ENCODE measurements at regions not wholly inside any gene's neighbourhood (a gene's known extent, or its start where the extent isn't known, plus 50 kb on each side); places are given as distances from the start of the nearest gene placed in this dataset.

DNA sequence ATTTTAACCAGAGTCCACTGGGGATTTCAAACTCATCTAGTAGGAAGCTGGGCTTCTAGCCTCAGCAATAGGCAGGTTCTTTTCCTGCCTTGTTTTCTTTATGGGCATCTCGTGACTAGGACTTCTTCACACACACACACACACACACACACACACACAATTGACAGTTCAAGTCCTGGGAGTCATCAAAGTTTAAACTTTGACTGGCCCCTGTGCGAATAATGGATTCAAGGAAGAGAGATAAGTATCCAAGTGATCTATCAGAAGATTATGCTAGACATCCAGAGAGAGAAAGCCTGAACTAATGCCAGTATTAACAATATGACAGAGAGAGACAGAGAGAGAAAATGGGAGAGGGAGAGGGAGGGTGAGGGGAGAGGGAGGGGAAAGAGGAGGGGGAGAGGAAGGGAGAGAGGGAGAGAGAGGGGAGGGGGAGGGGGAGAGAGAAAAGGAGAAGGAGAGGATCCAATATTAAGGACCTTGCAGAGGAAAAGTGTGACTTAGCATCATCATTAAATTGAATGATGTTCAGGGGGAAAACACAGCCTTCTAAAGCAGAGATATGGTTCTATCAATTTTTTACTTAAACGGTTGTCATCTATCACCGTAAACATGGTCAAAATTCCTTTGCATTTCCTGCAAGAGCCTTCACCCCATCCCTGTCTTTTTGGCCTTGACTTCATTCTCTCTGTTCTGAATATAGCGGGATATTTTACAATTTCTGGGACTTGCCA is 327.6 kb upstream of the ZEB2 start:
- DNase-seq = no peak

DNA sequence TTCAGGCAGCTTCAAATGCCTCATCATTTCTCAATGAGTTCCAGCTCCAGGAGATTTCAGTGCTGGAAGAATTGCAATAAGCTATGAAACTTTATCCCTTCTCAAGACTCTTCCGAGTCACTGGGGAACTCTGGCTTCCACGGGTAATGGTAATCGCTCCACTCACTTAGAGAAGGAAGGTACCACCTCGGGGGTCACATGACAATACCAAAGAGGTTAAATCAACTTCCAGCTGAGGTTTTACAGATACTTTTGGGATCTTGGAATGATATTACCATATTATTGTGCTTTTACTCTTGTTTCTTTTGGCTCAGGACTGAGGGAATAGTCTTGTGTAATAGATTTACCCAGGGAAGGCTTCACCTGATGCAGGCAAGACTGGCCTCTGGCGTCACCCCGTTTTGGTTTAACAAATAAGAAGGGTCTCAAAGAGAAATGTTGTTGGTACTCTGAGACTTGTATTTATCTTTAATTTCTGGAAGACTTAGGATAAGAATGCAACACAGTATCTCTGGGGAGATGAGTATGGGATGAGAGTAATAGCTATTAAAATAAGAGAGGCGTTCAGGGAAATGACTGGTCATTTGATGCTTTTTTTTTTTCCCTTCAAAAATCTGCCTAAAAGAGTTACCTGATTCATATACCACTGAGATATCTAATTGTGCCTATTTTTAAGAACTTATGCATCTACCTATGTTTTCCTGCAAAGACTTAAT is 316.9 kb upstream of the ZEB2 start:
- no peak for DNase-seq

DNA sequence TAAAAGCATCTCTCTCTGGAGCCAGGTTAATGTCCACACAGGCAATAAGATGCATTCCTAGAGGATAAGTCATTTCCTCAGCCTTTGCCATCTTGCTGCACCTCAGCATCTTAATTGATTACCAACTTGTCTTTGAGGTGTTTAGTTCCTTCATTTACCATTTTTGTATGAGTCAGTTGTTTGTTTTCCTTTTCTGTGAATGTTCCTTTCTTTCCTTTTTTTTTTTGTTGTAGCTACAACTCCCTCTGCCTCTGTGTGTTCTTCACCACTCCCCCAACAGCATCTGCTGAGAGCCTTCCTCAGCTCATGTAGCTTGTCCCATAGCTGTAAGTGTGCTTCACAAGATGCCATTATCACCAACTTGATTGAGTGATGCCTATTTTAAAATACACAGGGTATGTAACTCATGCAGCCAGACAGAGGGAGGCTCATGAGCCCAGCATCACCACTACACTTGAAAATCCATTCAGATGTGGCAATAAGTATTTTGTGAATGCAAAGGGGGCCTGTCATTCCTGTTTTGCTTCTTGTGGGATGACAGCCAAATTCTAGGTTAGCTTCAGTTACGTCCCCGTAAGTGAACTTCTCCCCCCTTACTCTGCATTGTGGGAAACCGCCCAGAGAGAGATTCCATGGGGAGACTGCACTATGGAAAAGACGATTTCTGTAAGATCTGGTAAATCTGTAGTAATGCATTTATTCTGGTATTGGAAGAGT is 315.9 kb upstream of the ZEB2 start:
- DNase-seq = peak; percentile 67

DNA sequence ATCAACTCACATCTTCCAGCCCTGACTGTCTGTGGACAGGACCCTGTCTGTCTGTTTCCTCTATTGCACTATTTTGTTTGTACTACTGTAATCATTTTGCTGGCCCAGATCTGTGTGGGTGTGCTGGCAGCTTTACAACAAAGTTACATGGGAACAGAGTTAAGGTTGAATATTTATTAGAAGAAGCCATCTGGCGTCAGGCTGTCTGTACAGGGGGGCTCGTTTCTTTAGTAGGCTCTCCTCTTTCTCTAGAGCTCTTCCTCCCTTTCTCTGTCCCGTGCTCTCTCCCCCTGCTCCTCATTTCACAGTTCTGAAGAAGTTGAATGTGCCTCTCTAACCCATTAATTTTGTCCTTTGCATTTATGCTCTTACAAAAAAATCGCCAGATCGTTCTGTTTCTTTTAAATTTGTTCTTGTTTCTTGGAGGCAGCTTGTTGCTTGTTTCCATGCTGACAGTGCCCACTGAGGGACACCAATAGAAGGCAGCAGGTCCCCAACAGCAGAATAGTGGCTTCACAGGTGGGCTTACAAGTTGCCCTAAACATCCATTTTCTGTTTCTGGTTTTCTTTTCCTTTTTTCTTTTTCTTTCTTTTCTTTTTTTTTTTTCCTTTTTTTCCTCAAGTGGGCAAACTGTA is 315.2 kb upstream of the ZEB2 start:
- DNase-seq = peak; percentile 51

DNA sequence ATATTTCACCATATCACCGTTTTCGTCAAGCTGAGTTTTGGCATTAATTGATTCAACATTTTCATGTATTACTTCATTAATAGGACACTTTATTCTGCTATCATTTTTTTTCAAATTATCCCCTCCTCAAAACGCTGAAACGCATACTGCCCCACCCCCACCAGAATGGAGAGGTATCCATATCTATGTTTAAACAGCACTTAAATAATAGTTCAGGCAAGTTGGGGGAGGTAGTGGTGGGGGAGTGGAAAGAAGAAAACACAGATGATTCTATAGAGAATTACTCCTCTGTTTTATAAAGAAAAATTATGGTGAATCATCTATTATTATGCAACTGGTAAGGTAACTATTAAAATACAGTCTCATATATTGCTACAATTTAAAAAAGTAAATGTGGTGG is 314.4 kb upstream of the ZEB2 start:
- DNase-seq = no peak

DNA sequence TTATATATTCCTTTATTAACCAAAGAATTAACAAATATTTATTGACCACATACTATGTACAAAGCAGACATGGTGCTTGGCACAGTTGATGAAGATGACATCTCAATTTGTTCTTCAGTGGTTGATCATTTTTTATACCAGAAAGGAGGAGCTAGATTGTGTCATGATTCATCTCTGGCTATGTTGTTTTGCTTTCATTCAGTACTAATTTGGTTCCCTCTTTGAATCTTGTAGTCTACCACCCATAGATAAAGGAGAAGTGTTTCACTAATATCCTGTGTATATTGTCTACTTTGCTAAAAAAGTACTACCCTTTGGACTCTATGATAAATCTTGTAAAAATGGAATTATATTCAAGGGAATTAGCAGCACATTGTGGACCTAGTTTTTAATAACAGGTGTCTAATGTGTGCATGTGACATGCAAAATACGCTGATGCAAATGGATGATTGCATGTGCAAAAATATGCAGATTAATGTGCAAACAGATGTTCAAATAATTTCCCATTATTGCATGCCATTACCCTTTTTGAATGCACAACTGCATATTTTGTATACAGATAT is 313.2 kb upstream of the ZEB2 start:
- DNase-seq = no peak

DNA sequence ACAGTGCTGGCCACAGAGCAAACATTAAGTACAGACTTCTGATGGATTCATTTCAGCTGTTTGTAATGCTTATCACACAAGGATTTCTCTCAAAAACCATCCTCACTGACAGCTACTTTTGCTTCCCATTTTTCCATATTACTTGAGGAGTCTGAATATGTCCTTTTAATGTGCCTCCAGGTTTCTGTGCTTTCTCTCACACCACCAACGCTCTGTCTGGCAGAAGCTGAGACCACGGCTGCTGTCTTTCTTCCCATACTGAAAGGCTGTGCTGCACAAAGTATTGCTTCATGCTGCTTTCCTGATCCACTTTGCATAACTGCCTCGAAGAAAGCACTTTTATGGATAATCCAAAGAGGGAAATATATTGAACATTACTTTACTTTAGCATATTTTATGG is 312.1 kb upstream of the ZEB2 start:
- no peak for DNase-seq

DNA sequence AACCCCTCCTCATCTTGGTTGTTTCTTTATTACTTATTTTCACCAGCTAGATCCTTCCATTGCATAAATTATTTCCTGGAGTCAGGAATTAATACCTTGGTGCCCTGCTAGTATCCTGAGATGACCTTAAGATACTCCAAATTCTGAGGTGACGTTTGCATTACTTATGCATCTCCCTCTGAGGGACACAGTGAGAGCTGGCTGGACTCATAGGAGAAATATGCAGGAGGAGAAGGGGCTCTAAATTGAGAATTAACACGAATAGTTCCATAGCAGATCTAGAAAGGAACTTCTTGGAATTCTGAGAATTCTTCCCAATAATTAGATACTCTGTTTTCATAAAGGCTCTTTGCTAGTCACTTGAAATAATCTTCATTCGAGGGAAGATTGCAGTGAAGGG is 310.6 kb upstream of the ZEB2 start:
- no peak for DNase-seq

DNA sequence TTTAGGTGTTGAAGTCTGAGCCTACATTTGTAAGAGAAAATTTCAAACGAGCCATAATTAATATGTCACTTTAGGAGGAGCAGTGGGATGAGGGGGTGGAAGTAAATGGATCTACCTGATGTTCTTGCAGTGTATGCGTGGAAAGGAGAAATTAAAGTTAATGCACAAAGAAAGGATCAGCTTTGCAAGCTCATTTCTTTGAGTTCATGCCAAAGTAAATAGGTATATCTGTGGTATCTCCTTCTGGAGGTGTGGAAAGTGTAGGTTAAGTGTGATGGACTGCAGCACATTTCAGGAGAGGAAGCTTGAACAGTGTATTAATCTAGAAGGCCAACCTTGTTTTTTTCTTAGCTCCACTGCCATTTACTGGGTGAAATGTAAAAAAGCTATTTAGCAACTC is 307.5 kb upstream of the ZEB2 start:
- no peak for DNase-seq

DNA sequence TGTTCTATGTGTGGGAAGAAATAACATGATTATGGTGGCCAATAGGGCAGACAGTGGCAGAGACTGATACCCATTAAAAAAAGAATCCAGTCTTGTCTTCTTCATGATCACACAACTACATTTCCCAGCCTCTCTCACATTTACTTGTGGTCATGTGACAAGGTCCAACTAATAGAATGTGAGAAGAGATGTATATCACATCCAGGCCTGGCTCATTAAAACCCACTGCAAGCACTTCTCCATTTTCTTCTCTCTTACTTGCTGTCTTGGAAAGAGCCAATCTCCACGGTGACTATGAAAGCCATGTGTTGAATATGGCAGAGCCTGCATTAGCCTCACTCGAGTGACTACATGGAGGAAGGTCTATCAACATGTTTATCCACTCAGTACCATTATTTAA is 306.2 kb upstream of the ZEB2 start:
- DNase-seq = no peak

DNA sequence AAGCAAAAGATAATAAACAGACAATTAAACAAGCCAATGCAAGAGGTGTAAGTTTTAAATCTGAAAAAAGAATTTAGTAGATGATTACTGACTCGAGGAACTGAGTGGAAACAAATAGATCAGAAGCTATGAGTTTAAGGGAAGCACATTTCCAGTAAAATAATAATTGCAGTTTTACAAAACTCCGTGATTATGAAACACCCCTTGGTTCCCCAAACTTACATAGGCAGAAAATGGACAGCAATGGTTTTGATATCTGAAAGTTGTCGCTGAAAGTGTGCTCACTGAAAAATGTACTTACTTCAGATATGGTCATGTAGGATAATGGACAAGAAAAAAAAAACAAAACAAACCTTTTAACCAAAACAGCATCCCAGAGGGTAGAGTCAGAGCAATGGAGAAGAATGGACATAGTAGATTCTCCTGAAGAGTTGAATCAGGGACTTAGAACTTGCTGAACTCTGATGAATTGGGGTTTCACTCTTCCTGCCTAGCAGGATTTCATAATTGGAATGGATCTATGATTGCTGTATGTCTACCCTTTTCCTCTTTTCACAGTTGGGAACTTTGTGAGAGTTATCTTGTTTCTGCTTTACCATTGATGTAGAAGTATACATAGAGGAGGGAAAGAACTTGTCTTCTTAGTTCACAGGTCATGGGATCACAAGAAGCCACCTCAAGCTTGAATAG is 305.6 kb upstream of the ZEB2 start:
- DNase-seq = no peak

DNA sequence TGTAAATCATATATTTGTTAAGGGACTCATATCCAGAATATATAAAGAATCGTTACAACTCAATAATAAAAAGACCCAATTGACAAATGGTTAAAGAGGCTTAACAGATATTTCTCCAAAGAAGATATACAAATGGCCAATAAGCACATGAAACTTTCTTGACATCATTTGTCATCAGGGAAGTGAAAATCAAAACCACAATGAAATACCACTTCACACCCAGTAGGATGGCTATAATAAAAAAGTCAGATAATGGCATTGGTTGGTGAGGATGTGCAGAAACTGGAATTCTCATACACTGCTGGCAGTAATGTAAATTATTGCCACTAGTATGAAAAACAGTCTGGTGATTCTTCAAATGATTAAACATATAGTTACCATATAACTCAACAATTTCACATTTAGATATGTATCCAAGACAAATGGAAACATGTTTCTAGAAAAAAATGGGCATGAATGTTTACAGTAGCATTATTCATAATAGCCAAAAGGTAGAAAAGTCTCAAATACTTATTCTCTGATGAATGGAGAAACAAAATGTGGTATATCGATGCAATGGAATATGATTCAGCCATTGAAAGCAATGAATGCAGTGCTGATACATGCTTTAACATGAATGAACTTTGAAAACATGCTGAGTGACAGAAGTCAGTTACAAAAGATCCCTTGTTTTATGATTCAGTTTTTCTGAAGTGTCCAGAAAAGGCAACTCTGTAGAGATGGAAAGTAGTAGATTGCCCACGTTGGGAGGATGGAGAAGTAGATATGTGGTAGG is 304.6 kb upstream of the ZEB2 start:
- DNase-seq = no peak

DNA sequence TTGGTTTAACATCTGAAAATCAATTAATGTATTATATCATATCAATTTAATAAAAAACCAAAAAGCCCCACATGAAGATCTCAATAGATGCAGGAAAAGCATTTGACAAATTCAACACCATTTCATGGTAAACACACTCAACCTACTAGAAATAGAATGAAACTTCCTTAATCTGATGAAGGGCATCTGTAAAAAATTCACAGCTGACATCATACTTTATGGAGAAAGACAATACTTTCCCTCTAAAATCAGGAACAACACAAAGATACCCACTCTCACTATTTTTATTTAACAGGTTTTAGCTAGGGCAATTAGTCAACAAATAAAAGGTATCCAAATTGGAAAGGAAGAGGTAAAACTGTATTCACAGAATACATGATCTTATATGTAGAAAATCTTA is 303.0 kb upstream of the ZEB2 start:
- no peak for DNase-seq

DNA sequence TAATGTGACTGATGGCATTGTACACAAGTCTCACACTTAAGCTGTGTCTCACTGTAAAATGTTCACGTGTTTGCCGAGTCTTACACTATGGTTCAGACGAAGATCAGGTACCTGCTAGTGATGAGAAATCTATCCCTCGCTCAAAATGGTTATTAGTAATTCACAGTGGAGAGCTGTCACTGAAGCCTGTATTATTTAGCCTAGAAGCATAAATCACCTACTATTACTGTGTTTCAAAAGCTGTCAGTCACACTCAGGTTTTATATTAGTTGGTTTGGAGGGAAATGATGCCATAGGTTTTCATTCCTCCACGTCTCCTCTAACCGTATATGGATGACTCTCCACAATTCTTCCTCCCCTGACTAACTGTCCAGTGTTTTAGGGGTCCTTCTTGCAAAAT is 292.4 kb upstream of the ZEB2 start:
- no peak for DNase-seq

DNA sequence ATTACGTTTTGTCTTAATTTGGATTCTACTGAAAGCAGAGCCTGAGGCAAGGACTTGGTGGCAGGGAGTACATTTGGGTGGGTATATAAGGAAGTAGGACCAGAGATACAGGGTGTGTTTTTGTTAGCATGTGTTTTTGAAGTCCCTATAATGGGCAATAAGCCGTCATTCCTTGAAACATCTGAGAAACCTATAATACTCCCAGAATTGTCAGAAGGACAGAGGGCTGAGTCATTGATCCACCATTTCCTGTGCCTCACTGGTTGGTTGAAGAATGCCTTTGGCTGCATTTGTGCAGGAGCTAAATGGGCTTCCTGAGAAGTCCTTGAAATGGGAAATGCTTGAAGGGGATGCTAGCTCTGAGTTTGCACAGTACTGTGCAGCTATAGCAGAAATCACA is 281.8 kb upstream of the ZEB2 start:
- peak; percentile 91 for DNase-seq

DNA sequence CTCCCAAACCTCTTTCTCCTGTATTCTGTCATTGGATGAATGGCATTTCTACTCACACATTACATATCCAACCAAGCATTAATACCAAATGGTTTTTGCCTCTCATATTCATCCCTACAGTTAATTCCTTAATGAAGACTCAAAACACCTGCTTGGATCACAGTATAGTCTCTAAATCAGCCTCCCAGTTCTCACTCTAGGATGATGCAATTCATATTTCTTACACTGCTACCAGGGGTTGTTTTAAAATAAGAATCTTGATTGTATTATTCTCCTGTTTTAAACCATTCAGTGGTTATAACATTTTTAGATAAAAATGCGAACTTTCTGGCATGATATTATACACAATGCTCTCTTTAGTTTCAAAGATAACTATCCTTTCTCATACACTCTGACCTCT is 281.4 kb upstream of the ZEB2 start:
- no peak for DNase-seq

DNA sequence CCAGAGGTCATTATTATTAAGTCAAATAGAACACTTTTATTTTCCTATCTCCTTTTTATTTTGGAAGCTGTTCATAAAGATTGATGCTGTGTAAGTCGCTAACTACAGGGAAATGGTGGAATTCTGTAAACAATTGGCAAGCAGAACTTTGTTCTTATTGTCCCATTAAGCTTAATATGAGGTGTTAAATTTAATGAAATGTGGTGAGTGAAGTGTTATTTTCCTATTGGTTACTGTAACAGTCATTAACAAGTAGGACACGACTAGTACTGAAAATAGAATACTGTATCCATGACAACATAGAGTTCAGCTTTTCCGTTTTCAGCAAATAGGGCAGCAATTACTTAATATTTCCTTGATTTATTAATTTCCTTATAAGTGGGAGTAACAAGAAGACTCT is 279.1 kb upstream of the ZEB2 start:
- no peak for DNase-seq

DNA sequence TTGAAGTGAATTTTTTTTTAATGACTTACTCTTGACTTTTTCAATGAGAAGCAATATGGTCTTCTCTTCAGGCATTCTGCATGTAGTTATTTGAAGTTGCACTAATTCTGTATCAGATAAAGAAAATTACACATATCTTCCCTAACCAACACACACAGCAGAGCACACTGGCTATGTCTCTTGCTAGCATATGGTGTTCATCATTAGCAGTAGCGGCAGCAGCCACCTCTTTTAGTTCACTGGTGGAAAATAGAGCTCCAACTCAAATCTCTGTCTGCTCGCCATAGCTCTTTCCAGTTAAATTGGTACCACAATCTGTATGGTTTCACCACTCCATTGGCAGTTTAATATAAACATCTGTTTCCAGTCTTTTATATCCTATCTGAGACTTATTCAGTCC is 278.1 kb upstream of the ZEB2 start:
- DNase-seq = no peak

DNA sequence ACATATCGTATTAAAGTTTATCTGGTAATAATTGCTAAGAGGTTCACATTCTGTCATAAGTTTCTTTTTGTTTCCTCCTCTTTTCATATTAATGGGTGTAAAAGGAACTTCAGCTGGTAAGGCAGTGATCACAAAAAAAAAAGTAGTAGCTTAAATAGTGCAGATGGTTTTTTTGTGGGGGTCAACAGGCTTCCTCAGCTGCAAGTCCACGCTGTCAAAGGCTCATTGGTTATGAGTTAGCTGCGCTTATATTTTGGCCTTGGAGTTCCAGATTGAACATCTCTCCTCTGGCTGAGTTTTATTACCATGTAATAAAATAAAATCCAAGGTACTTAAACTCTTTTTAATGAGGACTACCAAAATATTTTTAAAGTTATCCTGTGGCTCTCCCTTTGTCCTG is 277.0 kb upstream of the ZEB2 start:
- DNase-seq = no peak

DNA sequence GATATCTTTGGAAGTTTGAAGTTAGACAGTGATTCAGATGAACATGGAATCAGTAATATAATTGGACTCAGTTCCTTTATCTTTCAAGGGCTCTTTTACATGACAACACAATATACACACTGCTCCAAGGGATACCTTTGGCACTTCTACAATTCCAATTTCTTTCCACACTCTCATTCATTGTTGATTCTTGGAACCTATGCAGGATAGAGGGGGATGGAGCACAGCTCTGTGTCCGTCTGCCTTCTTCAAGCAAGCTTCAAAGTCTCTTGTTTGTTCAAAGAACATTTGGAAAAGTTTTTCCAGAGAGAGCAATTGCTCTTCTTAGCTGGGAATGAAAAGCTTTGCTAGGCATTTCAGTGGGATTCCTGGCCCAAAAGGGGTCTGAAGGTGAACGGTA is 276.2 kb upstream of the ZEB2 start:
- no peak for DNase-seq

DNA sequence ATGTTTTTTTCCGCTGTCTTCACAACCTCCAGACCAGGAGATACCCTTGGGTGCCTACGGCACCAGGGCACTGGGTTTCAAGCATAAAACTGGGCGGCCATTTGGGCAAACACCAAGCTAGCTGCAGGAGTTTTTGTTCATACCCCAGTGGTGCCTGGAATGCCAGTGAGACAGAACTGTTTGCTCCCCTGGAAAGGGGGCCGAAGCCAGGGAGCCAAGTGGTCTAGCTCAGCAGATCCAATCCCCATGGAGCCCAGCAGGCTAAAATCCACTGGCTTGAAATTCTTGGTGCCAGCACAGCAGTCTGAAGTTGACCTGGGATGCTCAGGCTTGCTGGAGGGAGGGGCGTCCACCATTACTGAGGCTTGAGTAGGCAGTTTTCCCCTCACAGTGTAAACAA is 265.3 kb upstream of the ZEB2 start:
- DNase-seq = no peak

DNA sequence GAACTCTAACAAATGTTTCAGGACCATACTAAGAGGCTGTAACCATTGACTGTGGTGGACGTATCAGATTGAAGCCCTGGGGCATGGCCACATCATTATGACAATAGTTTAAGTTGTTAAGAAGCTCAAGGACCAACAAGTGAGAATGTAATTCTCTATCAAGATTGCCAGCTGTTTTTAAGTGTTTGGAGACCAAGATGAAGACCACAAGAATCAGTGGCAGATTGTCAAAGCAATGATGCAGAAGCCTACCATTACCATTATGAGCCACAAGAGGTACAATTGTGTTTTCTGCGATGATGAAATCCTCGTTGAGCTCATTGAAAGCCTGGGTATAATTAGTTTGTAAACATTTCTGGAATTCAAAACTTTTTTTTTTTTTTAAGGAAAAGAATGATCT is 261.1 kb upstream of the ZEB2 start:
- no peak for DNase-seq

Data from islet precursor cell (in vitro differentiated cells).